Right lung (tissue), 2 donors: ENCODE measurements at regions not wholly inside any gene's neighbourhood (a gene's known extent, or its start where the extent isn't known, plus 50 kb on each side); places are given as distances from the start of the nearest gene placed in this dataset.
A peak's percentile ranks its signal among the peaks of the same experiment; 100 is the strongest.

Source experiments
- DNase-seq, 2 donors: peaks; one replicate each; pipeline ENCODE4 v3.0.0-alpha.2; 2013

DNA sequence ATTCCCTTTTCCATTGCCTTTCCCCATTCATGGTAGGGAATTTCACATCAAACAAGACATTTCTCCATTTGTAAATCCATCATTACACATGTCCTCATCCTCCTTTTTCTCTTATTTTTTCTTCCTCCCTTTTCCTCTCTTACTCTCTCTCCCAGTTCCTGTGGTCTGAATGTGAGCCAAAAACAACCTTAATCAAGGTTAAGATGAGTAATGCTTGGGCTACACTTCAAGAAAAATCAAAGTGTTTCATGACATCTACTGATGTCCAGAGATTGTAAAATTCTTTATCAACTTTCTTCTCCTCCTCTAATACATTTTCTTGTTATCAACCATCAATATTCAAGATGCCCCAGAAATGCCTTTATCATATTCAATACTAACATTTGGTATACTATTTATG is 172.5 kb upstream of the PRNP start:
- DNase-seq = no peak

DNA sequence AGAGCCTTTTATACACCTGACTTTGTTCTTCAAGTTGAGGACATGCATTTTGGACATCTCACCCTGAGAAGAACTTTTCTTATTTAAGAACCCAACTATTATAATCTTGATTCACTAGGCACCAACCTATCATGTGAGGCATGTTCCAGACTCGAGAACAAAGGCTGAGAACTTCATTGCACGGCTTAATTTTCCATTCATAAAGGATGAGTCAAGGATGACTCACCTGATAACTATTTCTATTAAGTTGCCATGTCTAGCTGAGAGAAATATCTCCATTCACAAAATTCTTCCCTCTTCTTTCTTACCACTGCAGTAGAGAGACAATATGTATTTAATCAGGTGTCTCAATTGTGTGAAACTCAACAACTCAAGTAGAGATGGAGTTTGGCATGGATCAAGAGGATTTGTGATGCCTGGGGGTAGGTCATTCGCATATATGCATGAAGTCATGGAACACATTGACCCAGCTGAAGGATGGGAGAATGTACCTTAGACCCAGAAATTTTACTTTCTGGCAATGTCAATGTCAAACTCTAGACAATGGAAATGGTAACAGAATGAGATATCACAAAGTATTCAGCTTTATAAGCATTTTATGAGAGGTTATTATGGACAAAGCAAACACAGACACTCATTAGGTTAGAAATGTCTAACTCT is 173.2 kb upstream of the PRNP start:
- no peak for DNase-seq

DNA sequence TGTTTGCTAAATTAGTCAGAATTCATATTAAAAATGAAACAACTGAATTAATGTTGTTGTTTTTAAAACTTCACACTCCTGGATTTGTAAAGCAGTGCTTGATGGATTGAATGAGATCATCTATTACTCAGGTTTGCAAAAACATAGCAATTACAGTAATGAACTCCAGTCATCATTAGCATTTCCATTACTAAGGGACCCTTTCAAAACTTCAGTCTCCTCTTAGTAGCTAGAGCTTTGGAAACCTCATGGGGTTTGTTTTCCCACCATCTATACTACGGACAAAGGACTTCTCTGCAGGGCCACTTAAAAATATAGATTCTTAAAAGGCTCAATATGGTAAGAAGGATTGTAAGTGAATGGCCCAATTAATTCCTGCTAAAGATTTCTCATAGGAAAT is 174.5 kb upstream of the PRNP start:
- DNase-seq = no peak

DNA sequence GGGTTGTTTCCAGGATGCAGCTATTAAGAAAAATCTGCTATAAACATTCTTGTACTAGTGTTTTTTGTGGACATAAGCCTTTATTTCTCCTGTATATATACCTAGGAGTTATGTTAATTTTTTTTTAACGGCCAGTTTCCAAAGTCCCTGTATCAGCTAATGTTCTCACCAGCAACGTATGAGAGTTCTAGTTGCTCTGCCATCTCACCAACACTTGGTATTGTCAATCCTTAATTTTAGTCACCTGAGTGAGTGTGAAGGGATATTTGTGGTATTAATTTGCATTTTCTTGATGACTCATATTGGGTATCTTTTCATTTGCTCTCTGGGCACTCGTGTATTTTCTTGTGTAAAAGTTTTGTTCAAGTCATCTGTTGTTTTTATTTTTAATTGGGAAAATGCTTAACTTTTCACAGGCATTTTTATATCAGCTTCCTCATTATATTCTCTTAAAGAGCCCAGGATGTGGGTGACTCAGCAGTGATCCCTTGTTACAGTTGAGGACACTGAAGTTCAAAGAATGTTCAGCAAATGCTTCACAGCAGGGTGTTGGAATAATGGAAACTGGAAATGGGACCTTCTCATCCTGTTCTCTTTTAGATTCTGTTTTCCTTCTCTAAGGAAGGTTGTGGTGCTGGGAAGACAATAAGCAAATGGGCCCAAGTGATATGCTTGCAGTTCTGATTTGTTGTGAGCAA is 176.3 kb upstream of the PRNP start:
- DNase-seq = no peak

DNA sequence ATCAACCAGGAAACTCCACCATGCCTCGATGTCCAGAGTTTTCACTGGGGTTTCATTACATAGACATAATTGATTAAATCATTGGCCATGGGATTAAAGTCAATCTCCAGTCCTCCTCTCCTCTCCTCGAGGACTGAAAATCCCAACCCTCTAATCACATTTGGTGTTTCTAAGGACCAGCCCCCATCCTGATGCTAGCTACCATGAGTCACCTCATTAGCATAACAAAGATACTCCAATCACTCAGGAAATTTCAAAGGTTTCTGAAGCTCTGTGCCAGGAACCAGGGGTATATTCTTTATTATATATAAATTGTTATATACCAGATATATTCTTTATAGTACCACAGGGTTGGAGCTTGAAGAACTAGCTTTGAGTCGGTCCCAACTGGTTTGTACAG is 177.5 kb upstream of the PRNP start:
- no peak for DNase-seq

DNA sequence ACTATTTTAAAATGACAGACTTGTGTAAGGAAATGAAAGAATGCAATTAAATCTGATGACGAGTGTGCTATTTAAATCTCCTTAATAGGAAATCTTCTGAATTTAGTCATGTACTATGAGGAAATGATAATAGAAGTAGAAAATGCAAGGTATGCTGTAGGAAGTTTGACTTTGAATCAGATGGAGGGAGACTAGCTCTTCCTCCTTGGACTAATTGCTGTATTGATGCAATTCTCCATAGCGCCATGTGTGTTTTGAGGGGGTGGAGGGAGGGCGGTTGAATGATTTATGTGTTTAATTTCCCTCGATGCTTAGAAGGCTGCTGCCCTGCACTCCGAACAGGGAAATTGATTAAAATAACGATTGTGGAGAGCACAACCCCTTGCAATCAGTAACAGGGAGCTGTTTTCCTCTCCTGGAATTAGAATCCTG is 179.0 kb upstream of the PRNP start:
- DNase-seq = no peak

DNA sequence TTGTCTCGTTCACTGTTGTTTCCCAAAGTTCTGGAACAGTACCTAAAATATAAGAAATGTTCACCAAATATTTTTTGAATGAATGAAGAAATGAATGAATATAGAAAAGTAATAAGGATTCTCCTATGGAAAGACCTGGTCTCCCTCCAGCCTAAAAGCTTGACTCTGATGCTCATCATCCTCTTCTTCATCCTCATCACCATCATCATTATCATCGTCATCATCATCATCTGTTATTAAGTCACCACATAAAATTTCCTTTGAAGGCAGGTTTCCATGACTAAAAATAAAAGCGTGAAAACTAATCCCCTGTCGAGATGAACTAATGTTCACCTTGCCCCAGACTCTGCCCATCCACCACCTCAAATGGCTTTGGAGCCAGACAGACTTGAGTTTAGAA is 181.4 kb upstream of the PRNP start:
- DNase-seq = no peak

DNA sequence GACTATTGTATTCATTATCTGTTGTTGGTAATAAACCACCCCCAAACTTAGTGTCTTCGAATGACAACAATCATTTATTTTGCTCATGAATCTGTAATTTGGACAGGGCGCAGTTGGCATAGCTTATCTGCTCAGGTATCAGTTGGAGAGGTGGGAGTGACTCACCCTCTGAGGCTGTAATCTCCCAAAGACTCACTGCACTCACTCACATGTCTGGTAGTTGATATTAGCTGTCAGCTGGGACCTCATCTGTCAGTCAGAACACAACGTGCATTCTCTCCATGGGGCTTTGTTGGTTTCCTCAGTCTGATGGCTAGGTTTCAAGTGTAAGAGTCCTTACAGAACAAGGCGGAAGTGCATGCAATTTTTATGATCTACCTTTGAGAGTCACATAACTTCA is 183.5 kb upstream of the PRNP start:
- no peak for DNase-seq

DNA sequence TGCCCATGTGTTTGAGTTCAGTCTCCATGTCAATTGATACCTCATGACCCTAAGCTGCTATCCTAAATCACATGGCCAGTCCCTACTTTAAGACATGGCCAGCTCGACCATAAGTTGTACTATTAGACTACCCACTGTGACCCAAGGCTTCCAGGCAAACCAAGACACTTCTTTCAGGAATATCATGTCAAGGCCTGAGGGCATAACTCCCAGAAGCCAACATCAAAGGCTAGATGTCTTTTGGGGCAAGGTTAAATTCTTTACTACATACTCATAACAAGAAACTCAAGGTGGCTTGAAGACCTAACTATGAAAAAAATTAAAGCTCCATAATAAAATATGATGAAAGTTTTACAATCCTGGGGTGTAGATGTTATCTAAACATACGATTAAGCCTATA is 192.9 kb upstream of the PRNP start:
- DNase-seq = no peak

DNA sequence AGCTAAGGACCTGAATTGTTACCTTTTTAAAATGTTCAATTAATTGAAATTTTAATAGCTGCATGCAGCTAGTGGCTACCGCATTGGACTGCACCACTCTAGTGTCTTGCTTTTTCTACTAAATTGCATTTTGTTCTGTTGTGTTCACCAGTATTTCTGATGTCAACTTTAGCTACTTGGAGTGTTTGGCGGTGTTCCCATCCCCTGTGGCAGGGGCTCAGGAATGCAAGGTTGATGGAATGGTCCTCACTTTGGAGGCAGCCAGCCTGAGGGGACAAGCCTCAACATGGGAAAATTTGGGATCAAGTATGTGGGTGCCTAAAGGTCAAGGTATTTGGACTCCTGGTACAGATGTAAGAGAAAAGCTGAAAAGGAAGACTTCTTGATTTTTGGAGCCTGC is 194.6 kb upstream of the PRNP start:
- no peak for DNase-seq

DNA sequence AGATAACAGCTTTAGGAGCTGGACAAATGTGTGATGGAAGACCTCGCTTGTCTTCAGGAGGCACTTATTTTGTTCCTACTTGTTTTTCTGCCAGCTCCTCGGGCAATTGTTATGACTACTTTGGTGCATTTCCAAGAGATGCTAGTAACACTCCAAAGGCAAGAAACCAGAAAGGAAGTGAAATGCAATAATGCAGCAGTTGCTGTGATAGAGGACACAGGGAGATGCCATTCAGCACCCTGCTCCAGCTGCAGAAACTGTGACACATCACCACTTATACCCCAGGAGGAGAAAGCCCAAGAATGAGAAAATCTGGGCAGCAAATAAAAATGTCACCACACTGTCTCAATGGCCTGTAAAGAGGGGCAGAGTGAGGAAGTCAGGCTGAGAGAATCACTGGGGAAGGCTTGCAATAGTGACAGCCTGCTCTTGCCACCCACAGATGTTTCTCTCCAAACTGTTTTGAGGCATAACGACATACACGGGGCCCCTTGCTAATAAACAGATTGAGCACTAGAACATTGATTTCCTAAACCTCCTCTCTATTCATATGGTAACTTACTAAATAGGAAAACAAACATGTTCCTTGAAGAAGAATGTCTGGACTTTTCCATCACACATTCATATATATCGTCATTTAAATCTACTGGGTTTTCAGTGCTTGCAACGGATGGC is 195.5 kb upstream of the PRNP start:
- DNase-seq = peak in 1 of 2 donors; percentile 17

DNA sequence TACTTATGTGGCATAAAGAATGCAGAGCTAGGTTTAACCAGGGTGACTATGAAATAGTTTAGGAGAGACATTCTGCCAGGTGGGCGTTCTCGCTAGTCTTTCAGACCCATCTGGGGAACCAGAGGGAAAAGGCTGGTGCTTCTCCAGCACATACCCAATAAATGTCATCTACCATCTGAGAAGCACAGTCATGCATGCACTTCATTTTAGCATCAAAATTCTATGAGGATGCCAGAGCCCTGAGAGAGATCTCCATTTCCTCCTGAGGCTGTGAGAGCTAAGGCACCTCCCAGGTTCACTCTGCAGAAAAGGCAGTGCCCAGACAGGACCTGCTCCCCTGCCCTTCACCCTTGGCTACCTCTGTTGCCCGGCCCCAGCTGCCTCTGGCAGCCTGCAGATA is 196.2 kb upstream of the PRNP start:
- no peak for DNase-seq

DNA sequence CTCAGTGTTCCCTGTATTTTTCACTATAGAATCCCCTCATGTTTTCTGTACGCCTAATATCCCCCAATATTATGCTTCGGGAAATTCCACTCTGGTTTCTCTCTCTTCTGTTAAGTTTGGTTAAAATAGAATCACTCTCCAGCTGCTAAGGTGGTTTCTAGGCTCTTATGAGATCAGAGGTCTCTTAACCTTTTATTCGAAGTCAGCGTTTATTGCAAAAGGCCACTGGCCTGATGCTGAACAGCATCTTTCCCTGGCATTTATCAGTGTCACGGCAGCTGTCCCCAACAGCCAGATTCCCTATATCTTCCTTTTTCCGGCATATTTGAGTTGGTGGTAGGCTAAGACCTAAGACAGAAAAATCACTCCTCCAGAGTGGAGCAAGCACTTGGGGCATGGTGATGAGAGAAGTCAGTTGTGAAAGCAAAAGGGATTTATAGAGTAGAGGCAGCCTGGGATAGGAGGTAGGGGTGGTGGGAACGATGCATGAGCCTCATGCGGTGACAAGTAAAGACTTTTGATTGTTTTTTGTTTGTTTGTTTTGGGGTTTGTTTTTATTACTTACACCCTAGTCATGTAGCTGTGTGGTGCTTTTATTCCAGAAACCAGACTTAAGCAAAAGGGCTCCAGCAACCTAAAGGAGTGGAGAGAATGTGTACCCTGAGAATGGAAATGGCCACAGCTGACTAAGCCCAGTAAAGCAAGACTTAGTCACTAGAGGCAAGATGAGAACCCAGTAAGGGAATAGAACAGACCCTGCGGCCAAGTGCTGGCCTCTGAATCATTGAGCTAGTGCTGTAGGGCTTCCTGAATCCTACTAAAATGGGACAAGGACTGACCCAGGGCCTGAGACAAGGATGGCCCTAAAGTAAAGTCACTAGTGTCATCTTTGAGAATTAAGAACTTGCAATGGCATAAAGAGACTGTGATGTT is 197.6 kb upstream of the PRNP start:
- no peak for DNase-seq

DNA sequence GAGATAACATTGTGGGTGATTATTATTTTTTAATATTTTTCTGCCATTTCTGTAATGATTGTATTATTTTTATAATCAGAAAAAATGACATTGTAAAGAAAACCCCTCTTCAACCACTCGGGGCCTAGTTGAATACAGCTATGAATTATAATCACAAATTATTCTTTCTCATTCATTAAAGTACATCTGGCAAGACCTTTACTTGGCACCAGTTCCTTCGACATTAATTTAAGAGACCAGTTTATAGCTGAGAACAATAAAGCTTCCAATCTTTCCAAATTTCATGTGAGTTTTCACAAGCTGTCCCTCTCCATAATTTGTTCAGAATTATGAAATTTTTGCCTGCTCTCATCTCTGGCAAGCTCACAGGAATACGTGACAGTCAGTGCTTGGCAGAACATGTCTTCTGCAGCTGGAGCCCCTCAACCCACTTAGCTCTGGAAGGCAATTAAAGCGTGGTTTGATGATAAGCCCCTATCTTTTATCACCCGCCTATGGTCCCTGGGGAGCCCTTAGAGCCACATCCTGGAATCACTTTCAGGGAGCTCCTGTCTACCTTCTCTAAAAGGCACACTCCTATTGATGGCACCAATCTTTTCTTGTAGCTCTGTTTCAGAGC is 201.8 kb upstream of the PRNP start:
- peak; percentile 46 to 54 for DNase-seq

DNA sequence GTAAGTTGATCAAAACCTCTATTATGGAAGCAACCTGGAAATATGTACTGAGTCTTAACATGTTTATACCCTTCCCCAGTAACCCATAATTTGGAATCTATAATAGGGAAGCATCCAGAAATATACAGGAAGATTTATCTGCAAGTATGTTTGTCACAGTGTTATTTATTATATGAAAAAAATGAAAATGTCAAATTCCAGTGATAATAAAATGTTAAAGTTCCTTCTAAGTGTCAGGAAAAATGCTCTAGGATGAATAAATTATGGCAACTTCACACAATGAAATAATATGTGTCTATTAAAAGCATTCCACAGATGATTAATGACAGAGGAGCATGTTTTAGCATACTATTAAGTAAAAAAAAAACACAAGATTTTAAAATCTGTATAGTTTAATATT is 202.3 kb upstream of the PRNP start:
- no peak for DNase-seq

DNA sequence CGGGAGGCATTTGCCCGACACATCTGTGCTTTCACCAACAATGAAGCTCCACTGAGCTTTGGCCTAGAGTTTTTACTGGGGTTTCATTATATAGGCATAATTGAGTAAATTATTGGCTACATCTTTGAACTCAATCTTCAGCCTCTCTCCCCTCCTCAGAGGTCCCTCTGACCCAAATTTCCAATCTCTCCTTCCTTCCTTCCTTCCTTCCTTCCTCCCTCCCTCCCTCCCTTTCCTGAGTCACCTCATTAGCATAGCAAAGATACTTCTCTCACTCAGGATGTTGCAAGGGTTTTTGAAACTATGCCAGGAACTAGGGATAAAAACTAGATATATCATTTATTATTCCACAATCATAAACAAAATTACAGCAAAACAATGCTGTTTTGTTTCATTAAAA is 202.8 kb upstream of the PRNP start:
- DNase-seq = peak; percentile 35 to 52

DNA sequence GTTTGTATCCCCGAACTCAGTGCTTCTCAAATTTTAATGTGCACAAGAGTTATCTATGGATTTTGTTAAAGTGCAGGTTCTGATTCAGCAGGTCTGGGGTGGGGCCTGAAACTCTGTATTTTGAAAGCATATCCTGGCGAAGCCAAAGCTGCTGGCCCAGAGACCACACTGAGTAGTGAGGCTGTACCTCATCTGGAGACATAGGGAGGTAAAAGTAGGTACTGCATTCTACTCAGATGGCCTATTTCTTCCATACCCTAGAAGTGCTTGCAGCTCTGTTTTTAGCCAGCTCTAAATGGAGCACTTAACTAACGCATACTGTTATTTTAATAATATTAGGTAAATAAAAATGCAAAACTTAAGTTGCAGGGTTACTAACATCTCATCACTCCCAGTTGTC is 206.2 kb upstream of the PRNP start:
- no peak for DNase-seq

DNA sequence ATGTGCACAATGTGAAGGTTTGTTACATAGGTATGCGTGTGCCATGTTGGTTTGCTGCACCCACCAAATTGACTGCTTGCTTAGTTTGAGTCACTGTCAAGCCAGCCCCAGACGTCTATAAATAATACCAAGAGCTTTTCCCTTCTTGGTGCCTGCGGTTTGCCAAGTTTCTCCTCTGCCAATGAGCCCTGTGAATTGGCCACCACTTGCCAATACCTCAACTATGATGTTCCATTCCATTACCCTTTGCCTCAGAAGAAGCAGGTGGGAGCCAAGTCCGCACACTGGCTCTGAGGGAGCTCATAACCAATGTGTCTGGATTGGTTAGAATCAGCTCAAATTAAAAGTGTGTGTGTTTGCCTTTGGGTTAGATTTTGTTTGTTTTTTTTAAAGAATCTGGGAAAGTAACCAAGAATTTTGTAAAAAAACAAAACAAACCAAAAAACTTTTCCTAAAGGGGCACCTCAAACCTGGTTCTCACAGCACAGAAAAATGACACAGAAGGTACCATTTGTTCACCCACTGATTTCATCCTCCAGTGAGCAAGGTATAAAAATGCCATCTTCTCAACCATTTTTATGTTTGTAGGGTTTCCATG is 209.3 kb upstream of the PRNP start:
- DNase-seq = no peak

DNA sequence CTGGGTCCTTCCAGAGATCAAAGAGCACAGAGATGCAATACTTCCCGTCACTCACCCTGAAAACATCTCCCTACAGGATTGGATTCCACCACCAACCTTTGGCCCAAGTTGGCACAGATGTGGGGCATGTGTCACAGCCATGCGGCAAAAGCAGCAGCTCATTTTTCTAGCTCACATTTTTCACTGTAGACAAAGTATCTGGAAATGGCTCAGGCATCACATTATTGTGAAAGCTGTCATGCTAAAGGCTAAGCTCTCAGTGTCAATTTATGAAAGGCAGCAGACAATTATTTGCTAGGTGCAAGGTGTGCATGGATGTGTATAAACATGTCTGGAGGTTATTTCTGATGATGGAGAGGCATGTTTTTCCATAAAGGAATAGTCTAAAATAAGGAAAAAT is 213.3 kb upstream of the PRNP start:
- DNase-seq = no peak

DNA sequence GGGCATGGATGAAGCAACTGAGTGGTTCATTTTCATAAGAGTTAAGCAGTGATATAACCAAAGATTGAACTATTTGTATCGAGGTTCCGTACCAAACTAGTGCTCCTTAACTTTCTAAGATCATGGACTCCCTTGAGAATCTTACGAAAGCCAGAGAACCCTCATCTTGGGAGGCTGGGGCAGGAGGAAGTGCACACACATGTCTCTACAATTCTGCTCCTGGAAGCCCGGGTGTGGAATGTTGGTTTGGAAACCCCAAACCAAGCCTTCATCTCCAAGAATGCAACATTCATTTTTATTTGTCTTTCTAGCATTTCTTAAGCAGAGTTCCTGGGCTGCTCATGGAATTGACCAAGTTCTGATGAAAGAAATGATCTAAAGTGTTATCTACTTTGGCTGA is 215.0 kb upstream of the PRNP start:
- no peak for DNase-seq

DNA sequence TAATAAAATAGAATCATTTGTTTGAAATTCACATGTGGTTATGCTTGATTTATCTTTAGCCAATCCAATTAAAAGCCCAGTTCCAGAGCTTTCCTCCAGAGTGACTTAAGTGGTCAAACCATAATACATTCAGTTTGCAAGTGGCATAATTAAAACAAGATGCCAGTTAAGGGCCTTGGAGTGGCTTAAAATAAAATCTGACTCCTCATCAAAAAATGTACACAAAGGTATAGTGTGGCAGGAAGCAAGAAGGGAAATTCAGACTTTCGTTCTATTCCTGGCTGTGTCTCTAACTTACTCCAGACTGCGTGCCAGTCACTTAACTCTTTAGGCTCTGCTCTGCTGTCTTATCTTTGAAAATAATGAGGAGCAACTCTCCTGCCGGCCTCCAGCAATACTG is 215.9 kb upstream of the PRNP start:
- DNase-seq = no peak
